GM12878 (cell line): ENCODE measurements at regions not wholly inside any gene's neighbourhood (a gene's known extent, or its start where the extent isn't known, plus 50 kb on each side); places are given as distances from the start of the nearest gene placed in this dataset.

Experiments
- ATAC-seq: fragments of 200-7000 bp; cut with Tn5 transposase; 3 replicates; pipeline ENCODE4 v1.9.1; 2020; ENCODE audit warnings: mild to moderate bottlenecking, moderate library complexity
- BruUV-seq: library from RNA; stranded (reverse); fragments of 400-500 nt; replicated peaks from 2 replicates; lab custom pipeline; 2021; lab: Mats Ljungman, UMichigan
- CTCF ChIA-PET: fragments of 300-600 bp; sonication (Branson Sonifier 250); formaldehyde crosslinking; extraction: SDS; loops from one replicate; lab custom pipeline; 2021; ENCODE audit warnings: inconsistent platforms; lab: Yijun Ruan, JAX
- POLR2A ChIA-PET: fragments of 350-600 bp; formaldehyde crosslinking; extraction: SDS; loops from one replicate; lab custom pipeline; 2021; ENCODE audit warnings: inconsistent platforms; lab: Charles Lee
- RAD21 ChIA-PET: fragments of 300-600 bp; sonication (Branson Sonifier 250); formaldehyde crosslinking; loops from one replicate; lab custom pipeline; 2023; ENCODE audit warnings: antibody characterized with exemption; ENCODE audit not compliant: unreplicated experiment; lab: Charles Lee
- SMC1A ChIA-PET: fragments of 300-600 bp; sonication (Branson Sonifier 250); formaldehyde crosslinking; loops from one replicate; lab custom pipeline; 2023; ENCODE audit not compliant: unreplicated experiment, uncharacterized antibody; lab: Charles Lee
- DNase-seq: peaks from one replicate; pipeline ENCODE4 v3.0.0-alpha.2; 2011; ENCODE audit warnings: low read depth, low spot score
- FAIRE-seq: peaks from 3 replicates; lab custom pipeline; 2011; peaks lifted over from hg19 to GRCh38; lab: Jason Lieb, UNC
- H2AFZ ChIP-seq: 2 replicates; pipeline ENCODE4 v1.6.0; 2011; ENCODE audit warnings: low read depth, low read length, control low read depth; ENCODE audit not compliant: control insufficient read depth
- H3K27ac ChIP-seq: 2 replicates; pipeline ENCODE4 v1.5.1; 2011; ENCODE audit warnings: control low read depth; ENCODE audit not compliant: control insufficient read depth, insufficient read depth
- H3K27me3 ChIP-seq, 2 experiments: replicated peaks in 1 of 2; 2 replicates each; pipeline versions ENCODE4 v1.6.0 to v1.6.1; 2011; ENCODE audit warnings: low read length in 1 of 2; ENCODE audit not compliant: control insufficient read depth in 2 of 2, insufficient read depth in 2 of 2
- H3K36me3 ChIP-seq, 2 experiments: 2 replicates each; pipeline ENCODE4 v1.5.1; 2011; ENCODE audit warnings: low read length in 1 of 2; ENCODE audit not compliant: control insufficient read depth in 2 of 2, insufficient read depth in 2 of 2
- H3K4me1 ChIP-seq: 2 replicates; pipeline ENCODE4 v1.6.1; 2011; ENCODE audit warnings: mild to moderate bottlenecking, low read length, moderate library complexity, mixed read lengths; ENCODE audit not compliant: control insufficient read depth, insufficient read depth
- H3K4me2 ChIP-seq: 2 replicates; pipeline ENCODE4 v1.6.0; 2011; ENCODE audit warnings: control low read depth; ENCODE audit not compliant: control insufficient read depth, insufficient read depth
- H3K4me3 ChIP-seq: fragments of 200-600 bp; sonication (generic); 2 replicates; pipeline ENCODE4 v1.5.1; 2016
- H3K79me2 ChIP-seq: 2 replicates; pipeline ENCODE4 v1.6.0; 2011; ENCODE audit warnings: low read length; ENCODE audit not compliant: control insufficient read depth, insufficient read depth
- H3K9ac ChIP-seq: 2 replicates; pipeline ENCODE4 v1.8.0; 2011; ENCODE audit warnings: low read length, control low read depth, mixed read lengths; ENCODE audit not compliant: control insufficient read depth, insufficient read depth
- H3K9me3 ChIP-seq: replicated peaks from 3 replicates; pipeline ENCODE4 v1.5.1; 2011; ENCODE audit warnings: mild to moderate bottlenecking, low read length; ENCODE audit not compliant: control insufficient read depth, insufficient read depth
- H4K20me1 ChIP-seq: 2 replicates; pipeline ENCODE4 v1.6.0; 2011; ENCODE audit not compliant: control insufficient read depth, insufficient read depth
- ETV6 ChIP-seq, 2 experiments: fragments of 450-650 bp in 1 of 2; IDR thresholded peaks in 1 of 2; conservative IDR thresholded peaks in 1 of 2; 2 replicates each; pipeline ENCODE4 v1.6.1; 2014; ENCODE audit warnings: antibody characterized with exemption in 1 of 2, borderline replicate concordance in 1 of 2, low read depth in 1 of 2, mild to moderate bottlenecking in 1 of 2, moderate library complexity in 1 of 2
- FOS ChIP-seq: IDR thresholded peaks from 3 replicates; pipeline ENCODE4 v1.6.1; 2011; ENCODE audit warnings: borderline replicate concordance; ENCODE audit not compliant: insufficient read length; ENCODE audit errors: extremely low read depth
- HDAC6 ChIP-seq: fragments of 200-600 bp; sonication (generic); IDR thresholded peaks from one replicate; pipeline ENCODE4 v1.8.0; 2017; ENCODE audit warnings: antibody characterized with exemption; ENCODE audit not compliant: unreplicated experiment
- HDGF ChIP-seq: fragments of 450-650 bp; IDR thresholded peaks from 2 replicates; pipeline ENCODE4 v1.6.1; 2016; ENCODE audit warnings: antibody characterized with exemption
- MEF2B ChIP-seq: fragments of 450-650 bp; IDR thresholded peaks from 2 replicates; pipeline ENCODE4 v1.6.1; 2018; ENCODE audit warnings: mild to moderate bottlenecking, moderate library complexity; ENCODE audit not compliant: partially characterized antibody, poor library complexity, severe bottlenecking
- MLLT1 ChIP-seq: fragments of 450-650 bp; IDR thresholded peaks from 2 replicates; pipeline ENCODE4 v1.6.1; 2016; ENCODE audit warnings: mild to moderate bottlenecking
- PAX8 ChIP-seq: fragments of 450-650 bp; IDR thresholded peaks from 2 replicates; pipeline ENCODE4 v1.6.1; 2017; ENCODE audit warnings: mild to moderate bottlenecking, moderate library complexity
- POLR2AphosphoS2 ChIP-seq: IDR thresholded peaks from 2 replicates; pipeline ENCODE4 v1.6.1; 2011; ENCODE audit warnings: low read depth, mild to moderate bottlenecking, low read length, improper control_type of control experiment, moderate library complexity
- SMAD5 ChIP-seq: IDR thresholded peaks from 2 replicates; pipeline ENCODE4 v1.6.1; 2016; ENCODE audit warnings: antibody characterized with exemption, low read depth
- SMARCA5 ChIP-seq: fragments of 450-650 bp; IDR thresholded peaks from 2 replicates; pipeline ENCODE4 v1.6.1; 2017; ENCODE audit warnings: mild to moderate bottlenecking
- TCF12 ChIP-seq: IDR thresholded peaks from 2 replicates; pipeline ENCODE4 v1.6.1; 2011; ENCODE audit warnings: low read depth, mild to moderate bottlenecking, low read length
- USF2 ChIP-seq: IDR thresholded peaks from 2 replicates; pipeline ENCODE4 v1.6.1; 2011; ENCODE audit warnings: low read depth, low read length, improper control_type of control experiment, borderline replicate concordance
- WGBS: methylation state at CpG from one replicate; pipeline ENCODE4 v1.1.6; 2016; ENCODE audit warnings: low lambda C conversion rate; ENCODE audit not compliant: insufficient replicate concordance, insufficient coverage; ENCODE audit errors: missing lambda C conversion rate; 5-methylcytosine and 5-hydroxymethylcytosine counted together
- in situ Hi-C: fragments of 300-500 bp; cut with MboI; formaldehyde crosslinking; loops from 9 replicates; pipeline ENCODE4 v1.14.3; 2018; ENCODE audit warnings: mixed read lengths
- intact Hi-C: fragments of 100-400 bp; cut with micrococcal nuclease; formaldehyde crosslinking; loops from one replicate; pipeline ENCODE4 v1.14.2; 2022; ENCODE audit not compliant: unreplicated experiment
- TF ChIP-seq, protein P1 (sequence below): IDR thresholded peaks from 2 replicates; pipeline ENCODE4 v1.6.1; 2011; ENCODE audit warnings: borderline replicate concordance, low read depth, mild to moderate bottlenecking, moderate library complexity, low read length; ENCODE audit not compliant: insufficient read depth, poor library complexity, severe bottlenecking

- TF ChIP-seq SMAD5 (0 out of 2 replicates have a peak, but pooled peaks have one; percentile 31), TCF12 (peak; percentile 86), MEF2B (peak; percentile 22), USF2 (no peak), ETV6 (conservative IDR thresholded peaks at IDR 0.05 in 1 of 2, IDR thresholded peaks at IDR 0.05 in 1 of 2; ENCODE audit: borderline replicate concordance in 1 of 2, low read depth in 1 of 2) (peak in 1 of 2 experiments; percentile 92; a peak in 2 of 4 replicates)
- TF ChIP-seq, protein P1, sequence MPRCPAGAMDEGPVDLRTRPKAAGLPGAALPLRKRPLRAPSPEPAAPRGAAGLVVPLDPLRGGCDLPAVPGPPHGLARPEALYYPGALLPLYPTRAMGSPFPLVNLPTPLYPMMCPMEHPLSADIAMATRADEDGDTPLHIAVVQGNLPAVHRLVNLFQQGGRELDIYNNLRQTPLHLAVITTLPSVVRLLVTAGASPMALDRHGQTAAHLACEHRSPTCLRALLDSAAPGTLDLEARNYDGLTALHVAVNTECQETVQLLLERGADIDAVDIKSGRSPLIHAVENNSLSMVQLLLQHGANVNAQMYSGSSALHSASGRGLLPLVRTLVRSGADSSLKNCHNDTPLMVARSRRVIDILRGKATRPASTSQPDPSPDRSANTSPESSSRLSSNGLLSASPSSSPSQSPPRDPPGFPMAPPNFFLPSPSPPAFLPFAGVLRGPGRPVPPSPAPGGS = no peak
Observed at GRCh38 chr17:77462090-77462489, 321.3 kb downstream of the SEC14L1 start (continued).

GRCh38 chr17:77462553-77463497 is 322.1 kb downstream of the SEC14L1 start:
- peaks cover 79% of the 10 kb centered on the region for H3K4me1 ChIP-seq
- 0 out of 2 replicates have a peak overlapping the region, but pooled peaks have one; percentile 27 for H3K4me3 ChIP-seq
- FAIRE-seq (no peak), DNase-seq (no peak), ATAC-seq (no peak)
- 32% methylated on average over 16 of the region's 16 CpGs for WGBS
- peak overlapping the region; percentile 98 for H3K4me2 ChIP-seq
- no peaks in the 10 kb centered on the region for H3K27me3 ChIP-seq
- BruUV-seq = TSS peak; percentile 33
- no peak overlapping the region for H2AFZ ChIP-seq
- ChIA-PET POLR2A (interaction anchor here (0.5 to 6.6 kb wide), 9 partner anchors 8 to 22 kb away, joined by 3 to 47 read pairs (median 6); no protein-coding TSS in a partner anchor), RAD21 (interaction anchor here (1.2 to 6.9 kb wide), 8 partner anchors 10 to 33 kb away, joined by 4 to 63 read pairs (median 16); no protein-coding TSS in a partner anchor), SMC1A (interaction anchor here (0.7 to 9.1 kb wide), 8 partner anchors 10 to 58 kb away, joined by 3 to 96 read pairs (median 10); no protein-coding TSS in a partner anchor), CTCF (interaction anchor here (0.7 to 2.4 kb wide), 8 partner anchors 8 to 33 kb away, joined by 3 to 14 read pairs (median 4); no protein-coding TSS in a partner anchor)
- intact Hi-C loops = no loop called here
- 0 out of 2 replicates have a peak, but pooled peaks have one; percentile 43 for TF ChIP-seq MLLT1
- TF ChIP-seq POLR2AphosphoS2 = no peak
- peak; percentile 77 for TF ChIP-seq HDGF
- TF ChIP-seq HDAC6 = no peak
- TF ChIP-seq PAX8 = 0 out of 2 replicates have a peak, but pooled peaks have one; percentile 36
- no peak for TF ChIP-seq USF2
- TF ChIP-seq FOS = no peak
- 0 out of 2 replicates have a peak, but pooled peaks have one; percentile 4 for TF ChIP-seq SMAD5
- TF ChIP-seq SMARCA5 = peak; percentile 69; the same call in 1 of the 2 replicates
- peaks cover 92% of the 10 kb centered on the region for H3K79me2 ChIP-seq
- peak overlapping the region; percentile 99 for H3K27ac ChIP-seq
- H4K20me1 ChIP-seq = no peaks in the 10 kb centered on the region
- peaks cover 15 to 17% of the 10 kb centered on the region in 2 experiments for H3K36me3 ChIP-seq
- in situ Hi-C loops = loop anchor here (25.0 kb wide), 1 partner anchor 1201 kb away; the partner anchor contains the start of gene UBALD2
- peak overlapping the region; percentile 68 for H3K9ac ChIP-seq
- H3K9me3 ChIP-seq = no peaks in the 10 kb centered on the region
